ENCODE measurements at regions not wholly inside any gene's neighbourhood (a gene's known extent, or its start where the extent isn't known, plus 50 kb on each side); places are given as distances from the start of the nearest gene placed in this dataset.

DNA sequence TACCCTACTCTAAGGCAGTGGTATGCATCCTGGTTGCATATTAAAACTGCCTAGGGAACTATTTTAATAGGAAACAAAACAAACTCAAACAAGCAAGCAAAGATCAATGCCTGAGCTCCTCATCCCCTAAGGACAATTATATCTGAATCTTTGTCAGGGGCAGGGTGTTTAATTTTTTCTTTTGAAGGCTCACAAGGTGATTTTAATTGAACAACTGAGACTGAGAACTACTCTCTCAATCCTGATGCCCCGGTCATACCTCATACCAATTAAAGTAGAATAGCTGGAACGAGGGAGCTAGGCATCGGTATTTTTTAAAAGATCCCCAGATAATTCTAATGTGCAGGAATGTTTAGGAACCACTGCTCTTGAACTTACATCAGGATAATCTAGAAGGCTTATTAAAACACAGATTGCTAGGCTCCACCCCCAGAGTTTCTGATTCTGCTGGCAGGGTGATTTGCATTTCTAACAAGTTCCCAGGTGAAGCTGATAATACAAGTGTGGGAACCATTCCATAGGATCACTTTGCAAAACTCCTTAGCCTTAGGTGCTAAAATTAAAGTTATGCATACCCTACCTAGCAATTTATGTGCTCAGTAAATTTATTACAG is 416.5 kb downstream of the GUCY1A2 start:
- TF ChIP-seq POLR2A (IDR thresholded peaks at IDR 0.05; ENCODE audit: extremely low read depth, insufficient read length) (no peak), CTCF (IDR thresholded peaks at IDR 0.05; ENCODE audit: low read depth, low read length) (no peak), MYC (IDR thresholded peaks at IDR 0.05; ENCODE audit: low read depth, low read length) (no peak)
- TF ChIP-seq, protein P1, sequence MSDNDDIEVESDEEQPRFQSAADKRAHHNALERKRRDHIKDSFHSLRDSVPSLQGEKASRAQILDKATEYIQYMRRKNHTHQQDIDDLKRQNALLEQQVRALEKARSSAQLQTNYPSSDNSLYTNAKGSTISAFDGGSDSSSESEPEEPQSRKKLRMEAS (IDR thresholded peaks at IDR 0.05; ENCODE audit: low read depth, low read length): no peak
